Fibroblast of lung (primary cell): ENCODE measurements at regions not wholly inside any gene's neighbourhood (a gene's known extent, or its start where the extent isn't known, plus 50 kb on each side); places are given as distances from the start of the nearest gene placed in this dataset.

Experiments used
- DNase-seq, 2 donors: peaks; one replicate each; pipeline versions ENCODE4 v3.0.0 to v3.0.0-alpha.2; 2010; ENCODE audit warnings: low read depth in 2 of 2
- H2AFZ ChIP-seq: 2 replicates; pipeline ENCODE4 v1.5.1; 2012; ENCODE audit warnings: low read length, control low read depth, inconsistent platforms
- H3K27ac ChIP-seq: 2 replicates; pipeline ENCODE4 v1.5.1; 2011; ENCODE audit warnings: low read length, control low read depth; ENCODE audit not compliant: insufficient read depth
- H3K27me3 ChIP-seq: 2 replicates; pipeline ENCODE4 v1.5.1; 2011; ENCODE audit warnings: mild to moderate bottlenecking, low read length; ENCODE audit not compliant: control insufficient read depth, insufficient read depth
- H3K36me3 ChIP-seq: 2 replicates; pipeline ENCODE4 v1.5.1; 2011; ENCODE audit warnings: low read length; ENCODE audit not compliant: control insufficient read depth, insufficient read depth
- H3K4me1 ChIP-seq: 2 replicates; pipeline ENCODE4 v1.5.1; 2011; ENCODE audit warnings: low read length; ENCODE audit not compliant: control insufficient read depth, insufficient read depth; ENCODE audit errors: extremely low read depth
- H3K4me2 ChIP-seq: 2 replicates; pipeline ENCODE4 v1.5.1; 2011; ENCODE audit warnings: low read length, control low read depth; ENCODE audit not compliant: insufficient read depth; ENCODE audit errors: extremely low read depth
- H3K4me3 ChIP-seq, 4 experiments: fragments of 200-600 bp in 1 of 4; sonication (generic) in 1 of 4; replicated peaks in 1 of 4; 2 replicates each; pipeline ENCODE4 v1.5.1; 2011 to 2016; ENCODE audit warnings: low read length in 4 of 4, low read depth in 3 of 4, mild to moderate bottlenecking in 3 of 4, control low read depth in 2 of 4, inconsistent platforms in 1 of 4, mixed read lengths in 1 of 4; ENCODE audit not compliant: insufficient read depth in 1 of 4; ENCODE audit errors: control extremely low read depth in 1 of 4
- H3K79me2 ChIP-seq: 2 replicates; pipeline ENCODE4 v1.5.1; 2012; ENCODE audit warnings: mild to moderate bottlenecking, low read length, inconsistent platforms; ENCODE audit not compliant: control insufficient read depth, insufficient read depth
- H3K9ac ChIP-seq: 2 replicates; pipeline ENCODE4 v1.5.1; 2011; ENCODE audit warnings: mild to moderate bottlenecking, low read length, control low read depth; ENCODE audit not compliant: insufficient read depth
- H3K9me3 ChIP-seq: 2 replicates; pipeline ENCODE4 v1.5.1; 2012; ENCODE audit warnings: low read depth, low read length; ENCODE audit not compliant: control insufficient read depth, insufficient read depth
- H4K20me1 ChIP-seq: 2 replicates; pipeline ENCODE4 v1.5.1; 2011; ENCODE audit warnings: low read length; ENCODE audit not compliant: control insufficient read depth, insufficient read depth; ENCODE audit errors: extremely low read depth
- EZH2 ChIP-seq: IDR thresholded peaks from 2 replicates; pipeline ENCODE4 v1.5.1; 2012; ENCODE audit warnings: low read length, control low read depth, mild to moderate bottlenecking; ENCODE audit errors: missing control alignments
- TF ChIP-seq, protein P1 (sequence below), 2 donors: IDR thresholded peaks in 1 of 2; conservative IDR thresholded peaks in 1 of 2; 1 replicate in 1 of 2; 2 replicates in 1 of 2; pipeline ENCODE4 v1.5.1; 2011 to 2012; ENCODE audit warnings: low read length in 2 of 2, control low read depth in 1 of 2, inconsistent platforms in 1 of 2, low read depth in 1 of 2, mild to moderate bottlenecking in 1 of 2

DNA sequence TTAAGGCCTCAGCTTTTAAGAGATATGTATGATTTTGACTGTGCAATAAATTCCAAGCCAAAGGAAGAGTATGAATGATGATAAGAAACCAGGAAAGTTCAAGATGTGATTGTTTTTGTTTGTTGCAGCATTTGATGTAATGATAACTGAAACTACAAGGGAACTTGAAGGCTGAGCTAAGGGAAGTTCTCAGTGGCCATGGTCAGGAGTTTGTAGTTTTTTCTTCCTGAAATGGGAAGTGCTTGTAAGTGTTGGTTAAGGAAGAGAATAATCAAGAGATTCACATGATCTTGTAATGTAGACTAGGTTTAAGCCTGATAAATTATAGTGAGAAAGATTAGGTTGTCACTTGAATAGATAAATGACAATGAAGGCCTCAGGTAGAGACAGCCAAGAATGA lies 53.4 kb downstream of the PTCHD4 start:
- Histone ChIP-seq H3K27ac (no peak overlapping the region), H3K4me2 (no peak overlapping the region), H4K20me1 (no peaks in the 10 kb centered on the region), H3K4me1 (no peaks in the 10 kb centered on the region), H3K9ac (no peak overlapping the region), H3K4me3 (no peak overlapping the region), H3K79me2 (no peaks in the 10 kb centered on the region), H3K9me3 (no peaks in the 10 kb centered on the region), H2AFZ (no peak overlapping the region), H3K36me3 (no peaks in the 10 kb centered on the region), H3K27me3 (no peaks in the 10 kb centered on the region)
- no peak for TF ChIP-seq EZH2
- no peak for DNase-seq

DNA sequence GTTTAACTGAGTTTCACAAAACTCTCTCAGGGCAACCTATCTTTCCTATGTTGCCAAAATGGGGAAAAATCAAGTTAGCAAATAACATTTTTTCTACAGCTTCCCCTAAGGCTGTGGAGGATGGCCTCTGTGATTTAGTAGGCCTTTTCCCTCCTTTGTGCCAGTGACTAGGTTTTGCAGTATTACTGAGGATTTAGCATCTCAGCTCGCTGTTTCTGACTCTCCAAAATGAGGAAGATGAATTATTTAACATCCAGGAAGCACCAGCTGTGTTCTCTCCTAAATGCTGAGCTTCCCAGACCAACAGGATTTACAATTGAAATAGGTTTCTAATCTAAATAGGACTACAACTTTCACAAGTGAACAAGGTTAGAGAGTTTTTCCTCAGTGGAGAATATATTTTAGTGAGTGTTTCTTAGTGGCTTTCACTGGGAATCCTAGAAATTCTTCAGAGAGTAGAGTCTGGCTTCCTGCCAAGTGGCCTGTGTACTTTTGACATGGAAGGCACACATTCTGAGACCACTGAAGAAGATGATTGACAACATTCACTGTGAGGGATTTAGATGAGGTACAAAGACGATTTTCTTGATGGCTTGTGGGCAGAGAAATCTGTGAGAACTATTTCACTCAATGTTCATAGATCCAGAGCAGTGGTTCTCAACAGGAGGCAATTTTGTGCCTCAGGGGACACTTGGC lies 62.4 kb downstream of the PTCHD4 start:
- Histone ChIP-seq H3K27ac (no peak overlapping the region), H3K9me3 (no peaks in the 10 kb centered on the region), H3K27me3 (no peaks in the 10 kb centered on the region), H3K4me1 (no peaks in the 10 kb centered on the region), H2AFZ (no peak overlapping the region), H3K4me3 (no peak overlapping the region), H3K79me2 (no peaks in the 10 kb centered on the region), H3K9ac (no peak overlapping the region), H4K20me1 (no peaks in the 10 kb centered on the region), H3K4me2 (no peak overlapping the region), H3K36me3 (no peaks in the 10 kb centered on the region)
- TF ChIP-seq, protein P1, sequence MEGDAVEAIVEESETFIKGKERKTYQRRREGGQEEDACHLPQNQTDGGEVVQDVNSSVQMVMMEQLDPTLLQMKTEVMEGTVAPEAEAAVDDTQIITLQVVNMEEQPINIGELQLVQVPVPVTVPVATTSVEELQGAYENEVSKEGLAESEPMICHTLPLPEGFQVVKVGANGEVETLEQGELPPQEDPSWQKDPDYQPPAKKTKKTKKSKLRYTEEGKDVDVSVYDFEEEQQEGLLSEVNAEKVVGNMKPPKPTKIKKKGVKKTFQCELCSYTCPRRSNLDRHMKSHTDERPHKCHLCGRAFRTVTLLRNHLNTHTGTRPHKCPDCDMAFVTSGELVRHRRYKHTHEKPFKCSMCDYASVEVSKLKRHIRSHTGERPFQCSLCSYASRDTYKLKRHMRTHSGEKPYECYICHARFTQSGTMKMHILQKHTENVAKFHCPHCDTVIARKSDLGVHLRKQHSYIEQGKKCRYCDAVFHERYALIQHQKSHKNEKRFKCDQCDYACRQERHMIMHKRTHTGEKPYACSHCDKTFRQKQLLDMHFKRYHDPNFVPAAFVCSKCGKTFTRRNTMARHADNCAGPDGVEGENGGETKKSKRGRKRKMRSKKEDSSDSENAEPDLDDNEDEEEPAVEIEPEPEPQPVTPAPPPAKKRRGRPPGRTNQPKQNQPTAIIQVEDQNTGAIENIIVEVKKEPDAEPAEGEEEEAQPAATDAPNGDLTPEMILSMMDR (conservative IDR thresholded peaks at IDR 0.05 in 1 of 2, IDR thresholded peaks at IDR 0.05 in 1 of 2; ENCODE audit: low read depth in 1 of 2, low read length in 2 of 2): no peak
- TF ChIP-seq EZH2: no peak
- DNase-seq: no peak

DNA sequence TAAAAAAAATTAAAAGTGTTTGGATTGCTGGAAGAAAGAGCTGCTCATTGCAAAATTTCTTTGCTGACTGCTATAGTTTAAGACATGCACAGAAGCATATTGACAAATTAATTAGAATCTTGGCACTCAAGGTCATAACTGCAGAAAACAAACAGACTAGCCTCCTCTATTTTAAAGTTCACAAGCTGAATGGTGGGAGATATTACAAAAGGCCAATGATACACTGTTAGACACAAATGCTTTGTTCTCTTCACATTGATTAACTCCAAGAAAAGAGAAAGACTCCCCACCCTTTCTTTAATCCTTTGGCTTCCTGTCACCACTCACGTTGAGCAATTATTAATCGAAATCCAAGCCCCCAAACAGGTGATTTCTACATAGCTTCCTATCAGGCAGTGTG lies 69.1 kb downstream of the PTCHD4 start:
- Histone ChIP-seq H3K27me3 (no peaks in the 10 kb centered on the region), H3K27ac (no peak overlapping the region), H3K9me3 (no peaks in the 10 kb centered on the region), H4K20me1 (no peaks in the 10 kb centered on the region), H3K4me1 (no peaks in the 10 kb centered on the region), H3K9ac (no peak overlapping the region), H3K4me2 (no peak overlapping the region), H3K79me2 (no peaks in the 10 kb centered on the region), H3K36me3 (no peaks in the 10 kb centered on the region), H2AFZ (no peak overlapping the region), H3K4me3 (no peak overlapping the region)
- TF ChIP-seq EZH2: no peak
- TF ChIP-seq, protein P1 (conservative IDR thresholded peaks at IDR 0.05 in 1 of 2, IDR thresholded peaks at IDR 0.05 in 1 of 2; ENCODE audit: low read depth in 1 of 2, low read length in 2 of 2): no peak
- DNase-seq: no peak
